ENCODE measurements at regions not wholly inside any gene's neighbourhood (a gene's known extent, or its start where the extent isn't known, plus 50 kb on each side); places are given as distances from the start of the nearest gene placed in this dataset.
"Not testable (repeated sequence)": the region's sequence is repeated elsewhere in the genome, so short reads cannot be mapped to it uniquely, and the experiment has no call there.

DNA sequence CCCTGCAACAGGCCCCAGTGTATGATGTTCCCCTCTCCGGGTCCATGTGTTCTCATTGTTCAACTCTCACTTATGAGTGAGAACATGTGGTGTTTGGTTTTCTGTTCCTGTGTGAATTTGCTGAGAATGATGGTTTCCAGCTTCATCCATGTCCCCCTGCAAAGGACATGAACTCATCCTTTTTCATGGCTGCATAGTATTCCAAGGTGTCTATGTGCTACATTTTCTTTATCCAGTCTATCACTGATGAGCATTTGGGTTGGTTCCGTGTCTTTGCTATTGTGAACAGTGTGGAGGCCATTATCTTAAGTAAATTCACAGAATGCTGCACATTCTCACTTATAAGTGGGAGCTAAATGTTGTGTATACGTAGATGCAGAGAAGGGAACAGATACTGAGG lies 205.3 kb downstream of the SHOX start:
- H3K4me2 ChIP-seq (ENCODE audit: insufficient read depth in 1 of 2, low read depth in 2 of 2, low read length in 2 of 2); H3K27me3 ChIP-seq (replicated peaks in 1 of 4; ENCODE audit: control insufficient read depth in 3 of 4, extremely low read depth in 1 of 4, insufficient read depth in 3 of 4, low read length in 3 of 4); H3K79me1 ChIP-seq (ENCODE audit: low read depth, low read length); H3K14ac ChIP-seq (ENCODE audit: insufficient read length); H3K4ac ChIP-seq (replicated peaks; ENCODE audit: insufficient read length, low read depth, low read length); POLR2A ChIA-PET (ENCODE audit: partially characterized antibody); H3K56ac ChIP-seq (replicated peaks; ENCODE audit: insufficient read length, low read depth, low read length); FAIRE-seq; H3K4me1 ChIP-seq (replicated peaks in 1 of 4; ENCODE audit: control insufficient read depth in 3 of 4, insufficient read depth in 4 of 4, low read length in 3 of 4); H3K9ac ChIP-seq (replicated peaks in 1 of 4; ENCODE audit: extremely low read depth in 1 of 4, low read depth in 3 of 4, low read length in 3 of 4); H2BK12ac ChIP-seq (ENCODE audit: low read depth, low read length); H3K23me2 ChIP-seq (ENCODE audit: low read depth, low read length); H4K8ac ChIP-seq (ENCODE audit: extremely low read depth, insufficient read depth, low read length); H2BK15ac ChIP-seq (ENCODE audit: low read length); H3K27ac ChIP-seq (ENCODE audit: low read depth, low read length); H3K23ac ChIP-seq (ENCODE audit: insufficient read length); H4K5ac ChIP-seq (ENCODE audit: insufficient read length, low read depth, low read length); H2BK120ac ChIP-seq (replicated peaks; ENCODE audit: low read depth, low read length); H3K36me3 ChIP-seq (ENCODE audit: control insufficient read depth in 2 of 4, insufficient read depth in 4 of 4, low read length in 3 of 4); H4K20me1 ChIP-seq (replicated peaks in 1 of 2; ENCODE audit: control insufficient read depth in 1 of 2, insufficient read depth in 2 of 2, low read length in 2 of 2); H4K91ac ChIP-seq (replicated peaks; ENCODE audit: insufficient read length, low read length); H2AK5ac ChIP-seq (ENCODE audit: low read depth, low read length); H2BK20ac ChIP-seq (ENCODE audit: low read length); H2BK5ac ChIP-seq (ENCODE audit: low read depth, low read length); H3K18ac ChIP-seq (ENCODE audit: extremely low read depth, low read length); CTCF ChIA-PET (ENCODE audit: partially characterized antibody); H3K4me3 ChIP-seq (ENCODE audit: extremely low read depth in 1 of 4, insufficient read depth in 2 of 4, low read depth in 3 of 4, low read length in 4 of 4); H3K79me2 ChIP-seq (ENCODE audit: control insufficient read depth in 1 of 2, insufficient read depth in 2 of 2, low read length in 2 of 2); H2AFZ ChIP-seq (ENCODE audit: low read length): not testable (repeated sequence)
- H3K9me3 ChIP-seq (ENCODE audit: insufficient read depth in 2 of 2, low read depth in 1 of 2, low read length in 1 of 2) = peaks cover 4 to 14% of the 10 kb centered on the region in 2 experiments; a peak in 2 of 4 replicates
- 93% methylated on average over 2 of the region's 3 CpGs; no CpG with 5 or more reads in 1 of the 2 experiments for WGBS, 2 experiments (ENCODE audit: extremely low coverage in 1 of 2, insufficient coverage in 1 of 2, insufficient read length in 1 of 2, insufficient replicate concordance in 2 of 2, low coverage in 1 of 2, low lambda C conversion rate in 2 of 2, missing lambda C conversion rate in 1 of 2)
- peak in 1 of 2 experiments; percentile 4 for DNase-seq (ENCODE audit: low read depth in 1 of 2, low spot score in 2 of 2)

Data from H1 (cell line).